B cell (primary cell): ENCODE measurements at regions not wholly inside any gene's neighbourhood (a gene's known extent, or its start where the extent isn't known, plus 50 kb on each side); places are given as distances from the start of the nearest gene placed in this dataset.
A peak's percentile ranks its signal among the peaks of the same experiment; 100 is the strongest.

Experiments used
- ATAC-seq: fragments of 200-7000 bp; cut with Tn5 transposase; one replicate; pipeline ENCODE4 v1.10.0; 2021; ENCODE audit warnings: low read depth, mild to moderate bottlenecking, moderate number of reproducible peaks, moderate library complexity
- CTCF ChIA-PET: fragments of 350-600 bp; sonication (Branson Sonifier 250); formaldehyde crosslinking; loops from one replicate; lab custom pipeline; 2021; ENCODE audit warnings: antibody characterized with exemption, inconsistent platforms; lab: Charles Lee
- POLR2A ChIA-PET: fragments of 350-600 bp; sonication (Branson Sonifier 250); formaldehyde crosslinking; loops from one replicate; lab custom pipeline; 2021; ENCODE audit warnings: antibody characterized with exemption; lab: Charles Lee
- DNase-seq: peaks from one replicate; pipeline ENCODE4 v3.0.0; 2013
- H2AFZ ChIP-seq: 2 replicates; pipeline ENCODE4 v1.6.1; 2012; ENCODE audit warnings: mild to moderate bottlenecking, low read depth, low read length; ENCODE audit not compliant: insufficient read depth, poor library complexity, severe bottlenecking
- H3K27ac ChIP-seq, 2 donors: 1 replicate in 1 of 2; 2 replicates in 1 of 2; pipeline ENCODE4 v1.5.1; 2012 to 2013; ENCODE audit warnings: low read length in 2 of 2, mild to moderate bottlenecking in 2 of 2, moderate library complexity in 1 of 2
- H3K27me3 ChIP-seq, 4 experiments: fragments of 200-600 bp in 1 of 4; sonication (generic) in 1 of 4; replicated peaks in 1 of 4; 1 replicate in 2 of 4; 2 replicates in 2 of 4; pipeline versions ENCODE4 v1.6.1 to v1.7.0; 2013 to 2016; ENCODE audit warnings: low read length in 3 of 4, mild to moderate bottlenecking in 2 of 4, mixed read lengths in 1 of 4, moderate library complexity in 1 of 4; ENCODE audit not compliant: insufficient read depth in 4 of 4, control insufficient read depth in 3 of 4; ENCODE audit errors: control extremely low read depth in 1 of 4
- H3K36me3 ChIP-seq, 2 experiments: replicated peaks in 1 of 2; 1 replicate in 1 of 2; 2 replicates in 1 of 2; pipeline versions ENCODE4 v1.6.1 to v1.7.1; 2013; ENCODE audit warnings: low read length in 1 of 2; ENCODE audit not compliant: insufficient read depth in 2 of 2, control insufficient read depth in 1 of 2; ENCODE audit errors: control extremely low read depth in 1 of 2, extremely low read depth in 1 of 2
- H3K4me1 ChIP-seq, 2 donors: fragments of 200-600 bp in 1 of 2; sonication (generic) in 1 of 2; 1 replicate in 1 of 2; 2 replicates in 1 of 2; pipeline versions ENCODE4 v1.5.1 to v1.6.1; 2013 to 2017; ENCODE audit warnings: low read length in 2 of 2; ENCODE audit not compliant: control insufficient read depth in 2 of 2, insufficient read depth in 2 of 2
- H3K4me2 ChIP-seq: replicated peaks from 2 replicates; pipeline ENCODE3; 2012; ENCODE audit warnings: mild to moderate bottlenecking, low read depth, low read length; ENCODE audit not compliant: poor library complexity, severe bottlenecking
- H3K4me3 ChIP-seq, 5 experiments: fragments of 200-600 bp in 1 of 5; sonication (generic) in 1 of 5; 1 replicate in 3 of 5; 2 replicates in 2 of 5; pipeline versions ENCODE4 v1.5.1 to v1.7.0; 2011 to 2016; ENCODE audit warnings: low read length in 4 of 5, mild to moderate bottlenecking in 4 of 5, low read depth in 2 of 5, control low read depth in 1 of 5, moderate library complexity in 1 of 5; ENCODE audit not compliant: insufficient read depth in 1 of 5; ENCODE audit errors: control extremely low read depth in 1 of 5, extremely low read depth in 1 of 5
- H3K79me2 ChIP-seq: fragments of 200-600 bp; sonication (generic); one replicate; pipeline ENCODE4 v1.6.0; 2016; ENCODE audit warnings: low read length; ENCODE audit not compliant: control insufficient read depth, insufficient read depth
- H3K9ac ChIP-seq: fragments of 200-600 bp; sonication (generic); 2 replicates; pipeline ENCODE4 v1.6.1; 2017; ENCODE audit warnings: mild to moderate bottlenecking, low read length, moderate library complexity
- H3K9me3 ChIP-seq, 3 donors: one replicate each; pipeline versions ENCODE4 v1.6.1 to v1.7.1; 2013; ENCODE audit warnings: low read length in 2 of 3; ENCODE audit not compliant: control insufficient read depth in 2 of 3, insufficient read depth in 1 of 3; ENCODE audit errors: control extremely low read depth in 1 of 3
- H4K20me1 ChIP-seq: 2 replicates; pipeline ENCODE4 v1.6.0; 2012; ENCODE audit warnings: mild to moderate bottlenecking, low read length; ENCODE audit not compliant: insufficient read depth, control insufficient read depth, poor library complexity, severe bottlenecking
- H3K27ac Mint-ChIP-seq: one replicate; pipeline ENCODE4 v1.8.0; 2021; ENCODE audit warnings: mixed read lengths
- H3K27me3 Mint-ChIP-seq: one replicate; pipeline ENCODE4 v1.8.0; 2021; ENCODE audit warnings: mixed read lengths
- H3K4me1 Mint-ChIP-seq: one replicate; pipeline ENCODE4 v1.8.0; 2021; ENCODE audit warnings: mixed read lengths
- H3K4me3 Mint-ChIP-seq: one replicate; pipeline ENCODE4 v1.8.0; 2021; ENCODE audit warnings: mixed read lengths
- H3K9me3 Mint-ChIP-seq: one replicate; pipeline ENCODE4 v1.8.0; 2022; ENCODE audit warnings: mixed read lengths; ENCODE audit not compliant: insufficient read depth
- EZH2 ChIP-seq: IDR thresholded peaks from 2 replicates; pipeline ENCODE4 v1.6.1; 2012; ENCODE audit warnings: borderline replicate concordance, low read depth, mild to moderate bottlenecking, moderate library complexity, low read length; ENCODE audit not compliant: insufficient read depth, poor library complexity, severe bottlenecking
- WGBS: methylation state at CpG from one replicate; pipeline ENCODE4 v1.1.5; 2013; ENCODE audit warnings: missing lambda C conversion rate; ENCODE audit not compliant: insufficient coverage; 5-methylcytosine and 5-hydroxymethylcytosine counted together
- intact Hi-C: fragments of 100-400 bp; cut with micrococcal nuclease; formaldehyde crosslinking; loops from one replicate; pipeline ENCODE4 v1.10.0; 2022
- TF ChIP-seq, protein P1 (sequence below): fragments of 200-600 bp; IDR thresholded peaks from one replicate; pipeline ENCODE4 v1.8.0; 2022; ENCODE audit warnings: antibody characterized with exemption, mild to moderate bottlenecking

- Histone ChIP-seq H3K27ac (no peak overlapping the region), H3K27me3 (peaks cover 0 to 2% (median 0%) of the 10 kb centered on the region in 4 experiments), H3K79me2 (no peaks in the 10 kb centered on the region), H3K4me3 (no peak overlapping the region), H2AFZ (no peak overlapping the region), H3K36me3 (no peaks in the 10 kb centered on the region), H3K4me2 (no peak overlapping the region), H3K9ac (no peak overlapping the region), H4K20me1 (no peaks in the 10 kb centered on the region), H3K4me1 (peaks cover 24 to 47% of the 10 kb centered on the region in 2 donors), H3K9me3 (no peaks in the 10 kb centered on the region)
- intact Hi-C loops, result no loop called here
- CTCF ChIA-PET, result no interaction called here
- POLR2A ChIA-PET, result no interaction called here
- Mint-ChIP-seq H3K27ac (no peak overlapping the region), H3K27me3 (no peaks in the 10 kb centered on the region), H3K4me3 (no peak overlapping the region), H3K4me1 (peaks cover 21% of the 10 kb centered on the region), H3K9me3 (peaks cover 2% of the 10 kb centered on the region)
- DNase-seq, result no peak
- WGBS, result no CpG with 5 or more reads among the region's 7 CpGs
- TF ChIP-seq, protein P1, sequence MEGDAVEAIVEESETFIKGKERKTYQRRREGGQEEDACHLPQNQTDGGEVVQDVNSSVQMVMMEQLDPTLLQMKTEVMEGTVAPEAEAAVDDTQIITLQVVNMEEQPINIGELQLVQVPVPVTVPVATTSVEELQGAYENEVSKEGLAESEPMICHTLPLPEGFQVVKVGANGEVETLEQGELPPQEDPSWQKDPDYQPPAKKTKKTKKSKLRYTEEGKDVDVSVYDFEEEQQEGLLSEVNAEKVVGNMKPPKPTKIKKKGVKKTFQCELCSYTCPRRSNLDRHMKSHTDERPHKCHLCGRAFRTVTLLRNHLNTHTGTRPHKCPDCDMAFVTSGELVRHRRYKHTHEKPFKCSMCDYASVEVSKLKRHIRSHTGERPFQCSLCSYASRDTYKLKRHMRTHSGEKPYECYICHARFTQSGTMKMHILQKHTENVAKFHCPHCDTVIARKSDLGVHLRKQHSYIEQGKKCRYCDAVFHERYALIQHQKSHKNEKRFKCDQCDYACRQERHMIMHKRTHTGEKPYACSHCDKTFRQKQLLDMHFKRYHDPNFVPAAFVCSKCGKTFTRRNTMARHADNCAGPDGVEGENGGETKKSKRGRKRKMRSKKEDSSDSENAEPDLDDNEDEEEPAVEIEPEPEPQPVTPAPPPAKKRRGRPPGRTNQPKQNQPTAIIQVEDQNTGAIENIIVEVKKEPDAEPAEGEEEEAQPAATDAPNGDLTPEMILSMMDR, result no peak
- no peak for TF ChIP-seq EZH2
- no peak for ATAC-seq
Observed at GRCh38 chr2:47715552-47715951, 67.4 kb upstream of the MSH6 start.

- intact Hi-C loops, result loop anchor here (2.0 kb wide), 1 partner anchor 14 kb away; no protein-coding TSS in a partner anchor
- Mint-ChIP-seq H3K27ac (peak overlapping the region; percentile 79), H3K4me3 (peak overlapping the region; percentile 43), H3K4me1 (peaks cover 22% of the 10 kb centered on the region), H3K9me3 (no peaks in the 10 kb centered on the region), H3K27me3 (no peaks in the 10 kb centered on the region)
- H2AFZ ChIP-seq, result peak overlapping the region; percentile 38
- DNase-seq (peak; percentile 71), ATAC-seq (peak; percentile 88)
- H3K27ac ChIP-seq, result peak overlapping the region; percentile 11 to 74
- H3K4me3 ChIP-seq, result no peak overlapping the region
- no peaks in the 10 kb centered on the region for H3K79me2 ChIP-seq
- H3K36me3 ChIP-seq, result no peaks in the 10 kb centered on the region
- H3K4me2 ChIP-seq, result peak overlapping the region; percentile 38
- CTCF ChIA-PET, result interaction anchor here (0.8 to 1.5 kb wide), 3 partner anchors 14 to 188 kb away, joined by 3 to 5 read pairs (median 5); no protein-coding TSS in a partner anchor
- H4K20me1 ChIP-seq, result no peaks in the 10 kb centered on the region
- no peaks in the 10 kb centered on the region for H3K27me3 ChIP-seq
- H3K4me1 ChIP-seq, result peaks cover 21 to 30% of the 10 kb centered on the region in 2 donors
- no peak for TF ChIP-seq EZH2
- POLR2A ChIA-PET, result interaction anchor here (1.1 kb wide), 1 partner anchor 15 kb away, joined by 3 read pairs; no protein-coding TSS in a partner anchor
- no peaks in the 10 kb centered on the region for H3K9me3 ChIP-seq
- H3K9ac ChIP-seq, result no peak overlapping the region
- 59% methylated on average over 2 of the region's 4 CpGs for WGBS
Observed at GRCh38 chr2:47708801-47709499, 74.0 kb upstream of the MSH6 start.
